GM19467 (cell line): ENCODE measurements at regions not wholly inside any gene's neighbourhood (a gene's known extent, or its start where the extent isn't known, plus 50 kb on each side); places are given as distances from the start of the nearest gene placed in this dataset.
"Not testable (repeated sequence)": the region's sequence is repeated elsewhere in the genome, so short reads cannot be mapped to it uniquely, and the experiment has no call there.

Experiments used
- ATAC-seq: cut with Tn5 transposase; IDR thresholded peaks from one replicate; pipeline ENCODE4 v1.9.1; 2021; ENCODE audit warnings: mild to moderate bottlenecking, moderate library complexity; ENCODE audit not compliant: unreplicated experiment

GRCh38 chr7:65254061-65254460 is 119.6 kb upstream of the ZNF92 start:
- ATAC-seq = no peak

GRCh38 chr7:65251851-65252620 is 121.6 kb upstream of the ZNF92 start:
- ATAC-seq = peak; percentile 56

DNA sequence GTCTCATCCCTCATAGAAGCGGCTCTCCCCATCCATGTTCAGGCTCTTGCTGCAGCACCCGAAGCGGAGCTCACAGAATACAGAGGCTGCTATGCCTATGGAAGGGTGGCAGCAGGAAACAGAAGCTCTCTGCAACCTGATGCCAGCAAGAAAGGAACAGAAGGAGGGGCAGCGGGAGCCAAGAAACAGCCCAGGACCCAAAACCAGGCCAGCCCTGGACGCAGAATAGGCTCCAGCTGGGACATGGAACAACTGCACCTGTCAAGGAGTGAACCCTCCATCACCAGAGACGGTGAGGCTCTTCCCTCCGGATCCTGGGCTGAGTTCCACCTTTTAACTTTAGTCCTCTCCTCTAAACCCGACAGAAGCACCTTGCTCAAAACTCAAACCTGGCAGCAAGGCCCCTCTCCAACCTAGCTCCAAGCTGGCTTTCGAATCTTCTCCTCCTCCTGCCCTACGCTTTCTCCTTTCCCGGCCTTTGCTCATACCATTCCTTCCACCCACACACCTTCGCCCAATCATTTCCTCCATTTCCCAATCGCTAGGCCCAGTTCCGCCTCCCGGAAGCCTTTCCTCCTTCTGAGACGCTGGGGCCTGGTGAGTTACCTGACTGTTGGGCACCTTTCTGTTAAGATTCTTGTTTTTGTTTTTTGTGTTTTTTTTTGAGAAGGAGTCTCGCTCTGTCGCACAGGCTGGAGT is 122.8 kb upstream of the ZNF92 start:
- ATAC-seq = no peak

- no peak for ATAC-seq
These were observed 123.4 kb upstream of the ZNF92 start for GRCh38 chr7:65250216-65250615.

- ATAC-seq = no peak
These were observed 126.2 kb upstream of the ZNF92 start for GRCh38 chr7:65247491-65247890.

GRCh38 chr7:65239707-65240352 is 133.8 kb upstream of the ZNF92 start:
- ATAC-seq = no peak

DNA sequence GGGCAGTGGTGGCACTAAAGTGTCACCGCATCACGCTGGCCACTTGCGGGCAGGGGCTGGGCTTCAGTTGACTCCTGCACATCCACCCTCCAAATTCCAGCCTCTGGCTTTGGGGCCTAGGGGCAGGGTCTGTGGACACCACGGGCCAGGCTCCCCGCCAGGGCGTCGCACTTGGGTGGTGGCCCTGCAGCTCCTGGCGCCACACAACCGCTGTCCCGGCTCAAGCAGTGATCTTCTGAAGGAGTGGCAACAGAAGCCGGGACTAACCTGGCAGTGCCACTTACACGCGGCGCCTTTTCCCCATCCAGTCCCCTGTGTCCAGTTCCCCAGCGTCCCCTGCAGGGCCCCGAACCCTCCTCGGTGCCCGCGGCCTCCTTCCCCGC is 134.3 kb upstream of the ZNF92 start:
- no peak for ATAC-seq

GRCh38 chr7:65238785-65239184 is 134.9 kb upstream of the ZNF92 start:
- ATAC-seq = no peak

- no peak for ATAC-seq
These were observed 138.1 kb upstream of the ZNF92 start for GRCh38 chr7:65235586-65235985.

GRCh38 chr7:65233409-65234034 is 140.1 kb upstream of the ZNF92 start:
- ATAC-seq = no peak

DNA sequence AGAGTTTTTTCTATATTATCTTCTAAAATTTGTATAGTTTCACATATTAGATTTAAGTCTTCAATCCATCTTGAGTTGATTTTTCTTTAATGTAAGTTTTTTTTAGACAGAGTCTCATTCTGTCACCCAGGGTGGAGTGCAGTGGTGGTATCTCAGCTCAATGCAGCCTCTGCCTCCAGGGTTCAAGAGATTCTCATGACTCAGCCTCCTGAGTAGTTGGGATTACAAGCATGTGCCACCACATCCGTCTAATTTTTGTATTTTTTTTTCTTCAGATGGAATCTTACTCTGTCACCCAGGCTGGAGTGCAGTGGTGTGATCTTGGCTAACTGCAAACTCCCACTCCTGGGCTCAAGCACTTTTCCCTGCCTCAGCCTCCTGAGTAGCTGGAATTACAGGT is 143.4 kb upstream of the ZNF92 start:
- ATAC-seq = no peak

DNA sequence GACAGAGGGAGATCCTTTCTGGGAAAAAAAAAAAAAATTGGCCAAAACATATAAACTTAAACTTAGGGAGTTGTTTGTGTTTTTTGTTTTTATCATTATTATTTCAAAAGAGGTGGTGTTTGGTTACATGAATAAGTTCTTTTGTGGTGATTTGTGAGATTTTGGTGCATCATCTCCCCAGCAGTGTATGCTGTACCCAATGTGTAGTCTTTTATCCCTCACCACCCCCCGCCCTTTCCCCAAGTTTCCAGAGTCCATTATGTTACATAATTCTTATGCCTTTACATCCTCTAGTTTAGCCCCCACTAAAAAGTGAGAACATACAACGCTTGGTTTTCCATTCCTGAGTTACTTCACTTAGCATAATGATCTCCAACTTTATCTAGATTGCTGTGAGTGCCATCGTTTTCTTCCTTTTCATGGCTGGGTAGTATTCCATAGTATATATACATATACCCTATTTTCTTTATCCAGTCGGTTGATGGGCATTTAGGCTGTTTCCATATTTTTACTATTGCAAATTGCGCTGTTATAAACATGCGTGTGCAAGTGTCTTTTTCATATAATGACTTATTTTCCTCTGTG is 148.1 kb upstream of the ZNF92 start:
- ATAC-seq = no peak

DNA sequence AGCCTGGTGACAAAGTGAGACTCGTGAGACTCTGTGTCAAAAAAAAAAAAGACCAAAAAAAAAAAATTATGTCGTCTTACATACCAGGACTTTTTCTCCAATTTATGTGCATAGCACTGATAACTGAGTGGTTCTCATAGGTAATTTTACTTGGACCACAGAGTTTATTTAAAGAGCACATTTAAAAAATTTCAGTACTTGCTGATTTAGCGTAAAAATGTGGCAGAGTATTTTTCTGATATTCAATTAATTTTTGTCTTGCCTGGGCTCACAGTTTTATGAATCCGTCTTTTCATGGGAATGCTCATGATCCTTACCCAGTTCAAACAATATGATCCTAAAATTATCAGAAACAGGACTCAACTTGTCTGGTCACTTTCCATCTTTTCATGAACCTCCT is 151.0 kb upstream of the ZNF92 start:
- ATAC-seq = no peak

- no peak for ATAC-seq
These were observed 152.0 kb upstream of the ZNF92 start for GRCh38 chr7:65221683-65222082.

GRCh38 chr7:65219623-65220022 is 154.0 kb upstream of the ZNF92 start:
- ATAC-seq = no peak

DNA sequence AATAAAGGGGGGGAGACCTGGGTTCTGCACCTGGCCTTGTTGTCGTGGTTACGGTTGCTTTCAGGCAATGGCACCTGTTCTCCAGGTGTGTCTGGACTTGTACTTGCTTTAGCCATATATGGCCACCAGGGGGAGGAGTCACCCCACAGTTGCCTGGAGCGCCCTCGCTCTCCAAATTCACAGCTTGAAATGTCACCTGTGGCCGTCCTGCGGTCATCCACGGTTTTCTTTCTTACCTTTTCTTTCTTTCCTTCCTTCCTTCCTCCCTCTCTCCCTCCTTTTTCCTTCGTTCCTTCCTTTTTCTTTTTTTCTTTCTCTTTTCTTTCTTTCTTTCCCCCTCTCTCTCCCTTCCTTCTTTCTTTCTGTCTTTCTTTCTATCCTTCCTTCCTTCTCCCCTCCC is 157.2 kb upstream of the ZNF92 start:
- ATAC-seq = peak; percentile 70

DNA sequence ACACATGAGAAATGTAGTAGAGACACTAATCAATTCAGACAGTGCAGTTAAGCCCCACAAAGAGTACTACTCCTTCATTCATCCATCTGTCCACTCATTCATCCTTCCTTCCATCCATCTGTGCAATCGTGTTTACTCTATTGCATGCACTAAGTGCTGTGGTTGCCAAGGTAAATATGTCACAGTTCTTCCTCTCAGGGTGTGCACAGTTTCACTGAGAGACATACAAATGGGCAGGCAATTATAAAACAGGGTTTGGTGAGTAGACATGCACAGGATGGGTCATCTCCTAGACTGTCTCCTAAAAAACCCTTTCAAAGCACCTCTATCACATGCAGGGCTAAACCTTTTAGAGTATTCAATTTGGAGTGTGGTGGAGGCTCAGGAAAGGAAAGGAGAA is 160.4 kb upstream of the ZNF92 start:
- ATAC-seq = not testable (repeated sequence)

- ATAC-seq = not testable (repeated sequence)
These were observed 174.4 kb upstream of the ZNF92 start for GRCh38 chr7:65199221-65199620.

GRCh38 chr7:65193334-65194058 is 180.2 kb upstream of the ZNF92 start:
- ATAC-seq = not testable (repeated sequence)

- not testable (repeated sequence) for ATAC-seq
These were observed 170.6 kb upstream of the ERV3-1 start for GRCh38 chr7:65177041-65177440.
